GM12891 (cell line): ENCODE measurements at regions not wholly inside any gene's neighbourhood (a gene's known extent, or its start where the extent isn't known, plus 50 kb on each side); places are given as distances from the start of the nearest gene placed in this dataset.
A peak's percentile ranks its signal among the peaks of the same experiment; 100 is the strongest.
"Not testable (repeated sequence)": the region's sequence is repeated elsewhere in the genome, so short reads cannot be mapped to it uniquely, and the experiment has no call there.

Source experiments
- DNase-seq: peaks from one replicate; pipeline ENCODE4 v3.0.0; 2011; ENCODE audit warnings: low spot score; ENCODE audit not compliant: insufficient read length
- FAIRE-seq: peaks from 2 replicates; lab custom pipeline; 2011; peaks lifted over from hg19 to GRCh38; lab: Jason Lieb, UNC
- PAX5 ChIP-seq: IDR thresholded peaks from 2 replicates; pipeline ENCODE4 v1.6.1; 2011; ENCODE audit warnings: low read length, moderate library complexity, mild to moderate bottlenecking; ENCODE audit not compliant: insufficient read depth, severe bottlenecking
- POLR2A ChIP-seq: IDR thresholded peaks from 2 replicates; pipeline ENCODE4 v1.6.1; 2011; ENCODE audit warnings: low read depth, low read length, control low read depth
- POLR2AphosphoS5 ChIP-seq: IDR thresholded peaks from 2 replicates; pipeline ENCODE4 v1.6.1; 2011; ENCODE audit warnings: low read depth, low read length, control low read depth
- POU2F2 ChIP-seq: IDR thresholded peaks from 2 replicates; pipeline ENCODE4 v1.6.1; 2011; ENCODE audit warnings: low read depth, mild to moderate bottlenecking, control low read depth, low read length, moderate library complexity
- SPI1 ChIP-seq: IDR thresholded peaks from 2 replicates; pipeline ENCODE4 v1.6.1; 2011; ENCODE audit warnings: low read depth, low read length, control low read depth
- TAF1 ChIP-seq: IDR thresholded peaks from 2 replicates; pipeline ENCODE4 v1.6.1; 2011; ENCODE audit warnings: low read depth, low read length, control low read depth

DNA sequence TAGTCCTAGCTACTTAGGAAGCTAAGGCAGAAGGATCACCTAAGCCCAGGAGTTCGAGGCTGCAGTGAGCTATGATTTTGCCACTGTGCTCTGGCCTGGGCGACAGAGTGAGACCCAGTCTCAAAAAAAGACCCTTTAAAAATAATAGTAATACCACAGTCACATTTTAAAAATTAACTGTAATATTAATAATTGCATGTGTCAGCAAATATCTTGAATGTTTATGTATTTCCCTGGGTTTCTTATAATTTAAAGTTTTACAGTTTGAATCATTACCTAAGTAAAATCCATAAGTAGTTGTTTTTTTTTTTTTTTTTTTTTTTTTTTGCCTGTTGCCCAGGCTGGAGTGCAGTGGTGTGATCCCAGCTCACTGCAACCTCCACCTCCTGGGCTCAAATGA, 69.2 kb downstream of the LYZL2 start:
- no peak for TF ChIP-seq TAF1
- no peak for TF ChIP-seq POLR2A
- DNase-seq, result no peak
- no peak for FAIRE-seq

DNA sequence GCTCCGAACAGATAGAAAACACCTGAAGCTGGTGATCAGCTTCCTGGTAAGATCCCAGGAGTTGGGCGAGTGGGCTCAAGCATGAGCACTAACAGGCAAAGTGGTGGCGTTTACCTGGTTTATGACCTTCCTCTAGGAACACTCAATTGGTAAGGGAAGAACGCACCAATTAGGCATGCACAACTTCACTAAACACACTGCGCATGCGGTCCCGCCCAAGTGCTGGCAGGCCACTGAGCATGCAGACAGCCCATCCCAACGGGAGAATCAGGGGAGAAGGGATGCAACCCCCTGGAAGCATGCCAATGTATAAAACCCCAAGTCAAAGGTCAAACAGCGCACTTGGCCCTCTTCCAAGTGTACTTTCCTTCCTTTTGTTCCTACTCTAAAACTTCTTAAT, 70.4 kb downstream of the LYZL2 start:
- FAIRE-seq (no peak), DNase-seq (no peak)
- no peak for TF ChIP-seq PAX5
- TF ChIP-seq POLR2AphosphoS5, result no peak
- no peak for TF ChIP-seq SPI1
- TF ChIP-seq POU2F2, result no peak

DNA sequence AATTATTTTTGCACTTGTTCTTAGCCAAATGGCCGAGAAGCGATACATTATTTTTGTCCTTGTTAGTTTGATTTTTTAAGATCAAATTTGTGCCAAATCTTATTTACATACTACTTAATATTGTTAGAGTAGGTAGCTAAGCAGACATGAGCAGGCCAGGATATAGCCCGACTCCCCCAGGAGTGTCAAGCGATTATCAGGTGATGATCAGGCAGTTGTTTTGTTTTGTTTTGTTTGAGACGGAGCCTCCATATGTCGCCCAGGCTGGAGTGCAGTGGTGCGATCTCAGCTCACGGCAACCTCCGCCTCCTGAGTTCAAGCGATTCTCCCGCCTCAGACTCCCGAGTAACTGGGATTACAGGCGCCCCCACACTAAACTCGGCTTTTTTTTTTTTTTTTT, 71.1 kb downstream of the LYZL2 start:
- FAIRE-seq, result no peak

DNA sequence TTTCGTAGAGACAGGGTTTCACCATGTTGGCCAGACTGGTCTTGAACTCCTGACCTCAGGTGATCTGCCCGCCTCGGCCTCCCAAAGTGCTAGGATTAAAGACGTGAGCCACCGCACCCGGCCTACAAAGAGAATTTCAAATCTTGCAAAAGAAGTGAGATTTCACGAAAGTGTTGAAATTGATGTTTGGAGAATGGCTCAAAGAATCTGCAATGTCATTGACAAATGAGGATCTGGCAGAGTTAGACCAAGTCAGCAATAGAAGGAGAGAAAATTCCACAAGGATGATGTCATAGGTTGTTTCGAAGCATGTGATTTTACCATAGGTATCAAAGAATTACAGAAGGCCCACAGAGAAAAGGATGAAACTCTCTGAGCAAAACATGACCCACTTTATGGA, 71.7 kb downstream of the LYZL2 start:
- TF ChIP-seq POLR2A, result no peak
- no peak for TF ChIP-seq POU2F2
- no peak for TF ChIP-seq TAF1
- TF ChIP-seq SPI1, result no peak
- no peak for TF ChIP-seq PAX5
- TF ChIP-seq POLR2AphosphoS5, result no peak
- DNase-seq (no peak), FAIRE-seq (no peak)

More for the DNA sequence above, 71.1 kb downstream of the LYZL2 start:
- no peak for DNase-seq
- TF ChIP-seq POLR2AphosphoS5 (no peak), SPI1 (no peak), POLR2A (no peak), TAF1 (no peak), PAX5 (no peak), POU2F2 (no peak)

DNA sequence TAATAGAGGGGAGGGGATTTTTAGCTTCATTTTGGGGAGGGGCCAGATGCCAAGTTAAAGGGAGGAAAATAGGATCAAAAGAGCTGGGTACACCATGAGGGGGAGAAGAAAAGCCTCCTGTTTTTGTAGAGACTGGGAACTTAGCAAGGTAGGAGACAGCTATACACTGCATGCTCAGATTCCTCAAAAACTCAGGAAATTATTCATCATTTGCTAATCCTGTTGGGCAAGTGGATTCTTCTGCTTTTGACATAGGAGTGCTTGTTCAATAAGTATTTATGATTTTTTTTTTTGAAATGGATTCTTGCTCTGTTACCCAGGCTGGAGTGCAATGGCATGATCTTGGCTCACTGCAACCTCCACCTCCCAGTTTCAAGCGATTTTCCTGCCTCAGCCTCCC, 73.4 kb downstream of the LYZL2 start:
- TF ChIP-seq SPI1, result no peak
- no peak for TF ChIP-seq POLR2A
- TF ChIP-seq TAF1, result no peak
- no peak for TF ChIP-seq POU2F2
- no peak for TF ChIP-seq POLR2AphosphoS5
- no peak for TF ChIP-seq PAX5
- no peak for FAIRE-seq
- no peak for DNase-seq

DNA sequence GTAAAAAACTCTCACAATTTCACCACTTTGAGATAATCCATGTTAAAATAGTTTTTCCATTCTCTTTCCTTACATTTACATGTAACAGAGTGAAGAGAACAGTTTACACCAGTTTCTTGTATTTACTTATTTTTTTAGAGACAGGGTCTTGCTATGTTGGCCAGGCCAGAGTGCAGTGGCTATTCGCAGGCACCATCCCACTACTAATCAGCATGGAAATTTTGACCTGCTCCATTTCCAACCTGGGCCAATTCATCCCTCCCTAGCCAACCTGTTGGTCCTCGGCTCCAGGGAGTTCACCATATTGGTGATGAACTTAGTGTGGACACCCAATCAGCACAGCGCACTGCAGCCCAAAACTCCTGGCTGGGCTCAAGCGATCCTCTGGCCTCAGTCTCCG, 74.1 kb downstream of the LYZL2 start:
- FAIRE-seq (no peak), DNase-seq (no peak)
- no peak for TF ChIP-seq POU2F2
- TF ChIP-seq PAX5, result no peak
- no peak for TF ChIP-seq TAF1
- TF ChIP-seq SPI1, result no peak
- TF ChIP-seq POLR2A, result no peak
- TF ChIP-seq POLR2AphosphoS5, result no peak

DNA sequence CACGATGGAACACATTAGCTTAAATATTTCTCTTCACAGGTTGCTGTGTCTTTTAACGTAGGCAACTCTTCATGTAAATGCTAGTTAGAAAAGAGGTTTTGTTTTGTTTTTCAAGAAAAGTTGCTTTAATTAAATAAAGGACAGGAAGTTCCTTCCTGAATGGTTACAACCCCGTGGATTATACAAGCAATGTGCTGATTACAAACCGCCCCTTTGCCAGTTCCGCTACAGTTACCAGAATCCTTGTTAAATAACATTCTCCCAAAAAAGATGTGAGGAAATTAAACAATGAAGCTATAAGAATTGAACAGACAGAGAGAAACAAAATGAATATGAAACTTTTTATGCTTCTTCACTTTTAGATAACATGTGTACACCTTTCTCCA, 75.1 kb downstream of the LYZL2 start:
- TF ChIP-seq POLR2A (no peak), POU2F2 (no peak), SPI1 (no peak), PAX5 (no peak), POLR2AphosphoS5 (no peak), TAF1 (no peak)
- no peak for DNase-seq
- no peak for FAIRE-seq

DNA sequence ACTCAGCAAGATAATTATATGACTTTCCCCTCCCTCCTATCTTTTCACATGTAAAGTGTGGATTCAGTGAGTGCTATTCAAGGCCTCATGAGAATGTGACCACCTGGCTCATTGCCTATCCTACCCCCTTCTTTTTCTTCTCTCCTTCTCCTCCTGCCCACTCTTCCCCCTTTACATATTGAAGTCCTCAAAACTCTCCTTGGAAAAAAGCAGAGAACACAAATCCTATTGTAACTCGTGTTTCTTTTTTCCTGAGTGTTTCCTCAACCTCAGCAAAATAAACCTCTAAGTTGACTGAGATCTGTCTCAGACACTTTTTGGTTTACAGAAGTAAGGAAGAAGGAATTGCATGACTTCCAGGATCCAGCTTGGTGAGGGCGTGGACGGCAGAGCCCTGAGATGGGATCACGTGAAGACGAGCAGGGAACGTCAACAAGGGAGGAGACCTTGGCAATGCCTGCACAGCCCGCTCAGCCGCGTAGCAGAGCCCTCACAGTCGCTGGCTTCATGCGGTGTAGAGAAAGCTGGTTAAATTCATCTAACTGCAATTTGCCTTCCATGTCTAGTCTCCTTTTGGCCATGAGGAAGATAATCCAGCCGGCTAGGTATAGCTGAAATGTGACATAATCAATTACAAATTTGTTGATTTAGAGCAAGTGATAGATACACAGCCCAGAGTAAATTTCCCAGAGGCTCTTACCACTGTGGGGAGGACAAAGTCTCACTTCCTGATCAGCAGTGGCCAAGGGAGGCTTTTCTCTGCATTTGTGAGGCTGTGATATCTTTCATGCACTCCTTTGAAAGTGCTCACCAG, 75.7 kb downstream of the LYZL2 start:
- DNase-seq (no peak), FAIRE-seq (no peak)
- TF ChIP-seq SPI1 (no peak), POLR2A (no peak), PAX5 (no peak), POU2F2 (no peak), TAF1 (no peak), POLR2AphosphoS5 (no peak)

DNA sequence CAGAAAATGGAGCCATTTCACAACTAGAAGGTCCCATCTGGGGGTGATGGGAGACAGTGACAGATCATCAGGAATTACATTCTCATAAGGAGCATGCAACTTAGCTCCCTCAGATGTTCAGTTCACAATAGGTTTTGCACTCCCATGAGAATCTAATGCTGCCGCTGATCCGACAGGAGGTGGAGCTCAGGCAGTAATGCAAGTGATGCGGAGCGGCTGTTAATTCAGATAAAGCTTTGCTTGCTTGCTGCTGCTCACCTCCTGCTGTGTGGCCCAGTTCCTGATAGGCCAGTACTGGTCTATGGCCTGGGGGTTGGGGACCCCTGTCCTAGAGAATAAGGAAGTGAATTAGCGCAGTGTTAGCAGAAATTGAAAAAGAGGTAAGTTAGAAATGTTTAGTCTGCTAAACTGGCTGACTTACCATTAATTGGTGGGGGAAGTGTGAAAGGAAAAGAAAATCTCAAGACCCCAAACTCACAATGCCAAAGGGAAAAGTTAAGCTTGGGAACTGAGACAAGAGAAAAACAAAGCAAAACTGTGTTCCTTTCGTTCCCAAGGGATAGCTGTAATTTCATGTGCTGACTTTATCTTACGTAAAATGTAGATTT, 76.4 kb downstream of the LYZL2 start:
- DNase-seq (no peak), FAIRE-seq (no peak)
- TF ChIP-seq SPI1 (0 out of 2 replicates have a peak, but pooled peaks have one; percentile 6), TAF1 (no peak)

DNA sequence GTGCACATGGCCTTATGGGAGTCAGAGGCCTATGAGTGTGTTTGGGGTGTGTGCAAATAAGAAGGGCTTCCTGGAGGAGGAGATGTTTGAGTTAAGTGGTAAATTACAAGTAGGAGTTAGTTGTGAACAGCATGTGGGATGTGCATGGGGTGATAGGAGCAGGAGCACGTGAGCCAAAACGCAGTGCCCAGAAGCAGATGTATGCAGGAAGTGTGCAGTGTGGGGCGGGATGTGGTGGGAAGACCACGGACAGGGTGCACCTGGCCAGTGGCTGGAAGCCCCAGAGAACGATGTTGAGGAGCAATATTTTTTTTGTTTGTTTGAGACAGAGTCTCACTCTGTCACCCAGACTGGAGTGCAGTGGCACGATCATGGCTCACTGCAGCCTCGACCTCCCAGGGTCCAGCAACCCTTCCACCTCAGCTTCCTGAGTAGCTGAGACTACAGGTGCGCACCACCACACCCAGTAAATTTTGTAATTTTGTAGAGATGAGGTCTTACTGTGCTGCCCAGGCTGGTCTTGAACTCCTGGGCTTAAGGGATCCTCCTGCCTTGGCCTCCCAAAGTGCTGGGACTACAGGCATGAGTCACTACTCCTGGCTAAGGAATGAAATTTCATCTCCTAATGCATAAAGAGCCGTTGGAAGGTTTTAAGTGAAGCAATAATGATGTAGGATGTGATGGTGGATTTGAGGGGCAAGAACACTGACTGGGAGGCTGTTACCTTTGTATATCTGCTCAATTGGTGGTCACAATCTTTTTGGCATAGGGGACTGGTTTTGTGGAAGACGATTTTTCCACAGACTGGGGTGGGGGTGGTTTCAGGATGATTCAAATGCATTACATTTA, 78.4 kb downstream of the LYZL2 start:
- no peak for DNase-seq
- no peak for FAIRE-seq
- TF ChIP-seq PAX5 (no peak), POU2F2 (no peak), POLR2AphosphoS5 (no peak), SPI1 (no peak), POLR2A (no peak), TAF1 (no peak)

DNA sequence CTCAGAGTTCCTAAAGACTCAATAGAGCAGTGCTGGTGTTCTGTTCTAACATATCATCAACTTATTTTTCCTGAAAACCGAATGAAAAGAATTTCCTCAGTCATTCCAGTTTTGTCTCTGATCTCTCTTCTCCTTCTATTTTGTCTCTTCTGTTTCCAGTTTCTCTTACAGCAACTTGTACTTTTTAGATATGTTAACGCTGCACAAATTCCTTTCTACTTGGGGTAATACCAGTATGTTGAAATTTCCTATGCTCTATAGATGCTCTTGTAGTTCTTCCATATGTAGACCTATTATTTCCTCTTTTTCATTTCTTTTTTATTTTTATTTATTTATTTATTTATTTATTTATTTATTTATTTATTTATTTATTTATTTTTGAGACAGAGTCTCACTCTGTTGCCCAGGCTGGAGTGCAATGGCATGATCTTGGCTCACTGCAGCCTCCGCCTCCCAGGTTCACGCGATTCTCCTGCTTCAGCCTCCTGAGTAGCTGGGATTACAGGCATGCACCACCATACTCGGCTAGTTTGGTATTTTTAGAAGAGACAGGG, 80.3 kb downstream of the LYZL2 start:
- not testable (repeated sequence) for FAIRE-seq, DNase-seq
